ENCODE measurements at regions not wholly inside any gene's neighbourhood (a gene's known extent, or its start where the extent isn't known, plus 50 kb on each side); places are given as distances from the start of the nearest gene placed in this dataset.
"Not testable (repeated sequence)": the region's sequence is repeated elsewhere in the genome, so short reads cannot be mapped to it uniquely, and the experiment has no call there.

DNA sequence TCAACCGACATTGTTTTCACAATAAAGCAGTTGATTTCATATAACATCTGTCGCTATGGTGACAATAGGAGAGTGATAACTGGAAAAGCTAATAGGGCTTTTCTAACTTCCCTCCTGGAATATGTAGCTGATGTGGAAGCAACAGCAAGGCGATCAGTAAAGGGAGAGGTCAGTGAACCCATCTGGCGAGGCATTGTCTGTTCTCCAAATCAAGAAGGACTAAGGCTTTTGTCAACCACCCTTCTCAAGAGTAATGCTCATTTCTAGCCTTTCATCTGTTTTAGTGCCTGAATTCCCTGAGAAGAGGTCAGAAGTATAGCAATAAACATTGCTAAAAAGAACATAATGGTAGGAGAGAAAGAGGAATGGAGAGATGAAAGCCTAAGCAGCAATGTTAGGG, 201.3 kb downstream of the AKAP7 start:
- intact Hi-C loops (cut with DNase I) = no loop called here
- DNase-seq (no peak), ATAC-seq (ENCODE audit: poor library complexity) (no peak)

DNA sequence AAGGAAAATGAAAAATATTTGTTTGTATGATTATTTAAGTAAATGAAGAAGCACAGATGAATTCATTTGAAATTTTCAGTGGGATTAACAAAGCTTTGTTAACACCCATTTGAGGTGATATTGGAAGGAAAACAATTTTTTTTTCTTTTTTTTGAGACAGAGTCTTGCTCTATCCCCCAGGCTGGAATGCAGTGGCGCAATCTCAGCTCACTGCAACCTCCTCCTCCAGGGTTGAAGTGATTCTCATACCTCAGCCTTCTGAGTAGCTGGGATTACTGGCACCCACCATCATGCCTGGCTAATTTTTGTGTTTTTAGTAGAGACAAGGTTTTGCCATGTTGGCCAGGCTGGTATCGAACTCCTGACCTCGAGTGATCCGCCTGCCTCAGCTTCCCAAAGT, 211.6 kb downstream of the AKAP7 start:
- DNase-seq; intact Hi-C loops (cut with DNase I); ATAC-seq (ENCODE audit: poor library complexity): not testable (repeated sequence)

DNA sequence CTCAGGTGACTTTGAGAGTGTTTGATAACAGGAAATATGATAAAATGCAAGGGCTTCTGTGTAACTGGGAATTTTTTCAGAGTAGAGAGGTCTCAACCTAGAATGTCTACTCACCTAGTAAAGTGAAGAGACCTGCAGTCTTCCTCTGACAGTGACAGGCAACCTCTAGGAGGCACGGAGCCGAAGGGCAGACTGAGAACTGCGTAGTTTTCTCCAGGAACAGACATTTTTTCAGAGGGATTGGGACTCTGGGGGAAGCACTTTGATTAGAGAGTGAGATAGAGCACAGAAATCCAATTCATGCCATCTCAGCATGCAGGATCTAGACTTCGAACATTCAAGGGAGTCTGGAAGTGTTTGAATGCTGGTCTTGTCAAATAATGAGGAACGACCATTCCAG, 213.3 kb downstream of the AKAP7 start:
- intact Hi-C loops (cut with DNase I) = no loop called here
- ATAC-seq (ENCODE audit: poor library complexity) (no peak), DNase-seq (no peak)

DNA sequence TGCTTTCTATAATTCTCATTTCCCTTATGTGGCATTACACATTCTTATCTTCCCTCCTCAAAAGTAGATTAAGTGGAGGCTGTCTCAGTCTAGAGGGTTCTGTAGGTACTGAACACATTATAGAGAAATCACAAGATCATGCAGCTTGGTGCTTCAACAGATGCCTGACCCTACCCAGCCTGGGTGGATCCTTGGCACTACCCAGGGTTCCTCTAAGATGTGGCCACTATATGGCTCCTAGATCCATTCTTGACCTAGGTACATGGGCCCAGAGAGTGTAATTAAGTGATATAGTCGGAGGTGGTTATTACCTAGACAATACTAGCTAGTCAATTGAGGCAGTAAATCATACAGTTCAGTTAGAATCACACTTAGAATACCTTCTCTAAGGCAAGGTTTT, 213.9 kb downstream of the AKAP7 start:
- intact Hi-C loops (cut with DNase I) = no loop called here
- DNase-seq (no peak), ATAC-seq (ENCODE audit: poor library complexity) (no peak)

DNA sequence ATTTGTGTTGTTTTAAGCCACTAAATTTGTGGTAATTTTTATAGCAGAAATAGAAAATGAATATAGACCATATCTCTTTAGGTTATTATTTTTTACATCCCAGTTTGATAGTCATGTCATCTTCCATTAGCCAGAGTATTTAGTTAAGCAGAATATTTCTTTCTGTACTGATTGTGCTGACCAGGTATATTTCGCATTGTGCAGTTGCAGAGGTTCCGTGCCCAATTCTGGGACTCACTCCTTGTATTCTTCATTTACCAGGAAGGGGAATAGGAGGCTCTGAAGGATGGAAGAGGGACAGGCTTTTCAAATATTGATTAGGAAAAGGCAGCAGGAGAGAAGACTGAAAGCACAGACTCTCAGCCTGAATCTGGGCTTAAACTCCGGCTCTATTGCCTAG, 217.8 kb downstream of the AKAP7 start:
- DNase-seq (no peak), ATAC-seq (ENCODE audit: poor library complexity) (no peak)
- intact Hi-C loops (cut with DNase I) = no loop called here

DNA sequence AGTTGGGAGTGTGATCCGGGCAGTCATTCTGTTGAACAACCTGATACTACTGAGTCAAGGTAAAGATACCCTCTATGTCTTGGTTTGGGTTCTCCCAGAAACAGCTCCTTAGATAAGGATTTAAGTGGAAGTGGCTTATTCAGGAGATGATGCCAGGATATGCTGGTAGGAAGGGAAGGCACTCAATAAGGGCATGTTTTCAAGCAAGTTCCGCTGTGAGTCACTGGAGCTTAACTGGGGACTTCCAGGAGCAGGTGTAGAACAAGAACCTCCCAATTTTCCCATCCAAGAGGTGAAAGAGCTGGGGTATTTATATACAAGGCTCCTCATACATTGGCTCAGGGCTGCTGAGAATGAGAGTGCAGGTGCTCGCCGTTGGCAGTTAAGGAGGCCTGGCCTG, 218.6 kb downstream of the AKAP7 start:
- ATAC-seq (ENCODE audit: poor library complexity) (no peak), DNase-seq (no peak)
- intact Hi-C loops (cut with DNase I) = no loop called here

DNA sequence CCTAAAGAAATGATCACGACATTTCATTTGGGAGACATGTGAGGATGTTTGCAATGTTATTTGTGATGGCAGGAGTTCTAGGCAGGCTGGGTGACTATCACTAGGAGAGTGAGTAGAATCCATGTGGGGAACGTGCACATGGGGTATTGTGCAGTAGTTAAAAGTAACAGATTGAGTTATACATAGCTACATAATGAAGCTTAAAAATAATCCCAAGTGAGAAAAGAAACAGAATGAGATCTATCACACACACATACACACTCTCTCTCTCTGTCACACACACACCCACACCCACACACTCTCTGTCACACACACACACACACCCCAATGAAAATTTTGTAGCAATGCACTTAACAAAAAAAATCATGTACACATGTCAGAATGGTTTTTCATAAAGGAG, 218.7 kb upstream of the ARG1 start:
- no peak for DNase-seq
- no peak for ATAC-seq (ENCODE audit: poor library complexity)
- intact Hi-C loops (cut with DNase I) = no loop called here

DNA sequence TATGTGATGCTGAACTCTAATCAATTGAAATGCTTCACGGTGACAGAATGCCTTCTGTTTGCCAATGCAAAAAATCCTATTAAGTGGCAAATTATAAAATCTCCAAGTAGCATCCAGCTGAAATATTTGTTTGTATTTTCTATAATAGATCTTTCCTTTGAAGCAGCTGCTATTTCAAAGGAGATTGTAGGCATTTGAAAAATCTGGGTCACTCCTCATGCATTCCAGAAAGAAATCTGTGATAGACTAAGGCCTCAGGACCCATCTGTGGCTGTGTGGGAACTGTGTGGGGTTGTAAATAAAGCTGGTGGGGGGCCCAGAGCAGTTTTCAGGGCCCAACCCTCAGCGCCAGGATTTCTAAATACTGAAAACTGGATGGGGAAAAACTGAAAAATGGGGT, 216.9 kb upstream of the ARG1 start:
- intact Hi-C loops (cut with DNase I) = no loop called here
- DNase-seq (no peak), ATAC-seq (ENCODE audit: poor library complexity) (no peak)

DNA sequence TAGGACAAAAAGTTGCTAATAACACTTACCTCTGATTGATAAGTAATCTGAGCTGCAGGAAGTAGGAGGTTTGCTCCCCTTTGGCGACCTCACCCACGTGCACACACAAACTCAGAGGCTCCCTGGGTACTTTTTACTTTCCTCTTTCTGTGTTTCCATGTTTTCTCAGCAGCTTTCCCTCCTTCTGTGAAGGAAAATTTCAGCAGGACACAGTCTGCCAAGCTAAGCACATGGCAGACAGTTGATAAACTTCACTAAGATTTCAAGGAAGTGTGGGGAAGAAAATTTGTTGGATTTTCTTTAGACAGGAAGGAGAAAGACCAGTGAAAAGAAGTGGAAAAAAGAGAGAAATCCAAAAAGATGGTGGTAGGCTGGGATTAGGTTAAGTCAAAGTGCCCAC, 215.5 kb upstream of the ARG1 start:
- DNase-seq (no peak), ATAC-seq (ENCODE audit: poor library complexity) (no peak)
- intact Hi-C loops (cut with DNase I) = no loop called here

DNA sequence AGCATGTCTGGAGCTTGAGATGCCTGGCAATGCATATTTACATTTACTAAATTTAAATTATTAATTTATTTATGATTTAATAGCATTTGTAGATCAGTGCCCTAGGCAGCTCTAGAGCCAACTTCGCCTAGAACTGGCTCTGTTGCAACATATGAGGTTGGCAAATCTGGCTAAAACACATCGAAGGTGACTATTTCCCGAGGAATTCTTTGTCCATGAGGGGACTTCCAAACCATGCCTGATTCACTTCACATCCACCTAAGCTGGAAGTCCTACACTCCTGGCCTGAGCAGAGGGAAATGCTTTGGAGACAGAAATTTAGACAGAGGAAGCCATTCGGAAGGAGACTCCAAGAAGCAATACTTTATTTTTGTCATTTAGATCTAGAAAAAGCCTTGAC, 211.0 kb upstream of the ARG1 start:
- DNase-seq (no peak), ATAC-seq (ENCODE audit: poor library complexity) (no peak)
- intact Hi-C loops (cut with DNase I) = no loop called here

DNA sequence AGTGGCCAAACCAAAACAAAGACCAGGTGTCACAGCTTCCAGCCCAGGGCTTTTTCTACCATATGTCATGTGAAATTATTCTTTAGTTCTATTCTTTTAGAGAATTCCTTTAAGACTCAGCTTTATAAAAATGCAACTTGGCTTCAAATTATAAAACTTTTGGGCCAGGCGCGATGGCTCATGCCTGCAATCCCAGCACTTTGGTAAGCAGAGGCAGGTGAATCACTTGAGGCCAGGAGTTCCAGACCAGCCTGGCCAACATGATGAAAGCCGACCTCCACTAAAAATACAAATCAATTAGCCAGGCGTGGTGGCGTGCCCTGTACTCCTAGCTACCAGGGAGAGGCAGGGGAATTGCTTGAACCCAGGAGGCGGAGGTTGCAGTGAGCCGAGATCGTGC, 210.3 kb upstream of the ARG1 start:
- ATAC-seq (ENCODE audit: poor library complexity) = no peak
- no peak for DNase-seq
- intact Hi-C loops (cut with DNase I) = no loop called here

DNA sequence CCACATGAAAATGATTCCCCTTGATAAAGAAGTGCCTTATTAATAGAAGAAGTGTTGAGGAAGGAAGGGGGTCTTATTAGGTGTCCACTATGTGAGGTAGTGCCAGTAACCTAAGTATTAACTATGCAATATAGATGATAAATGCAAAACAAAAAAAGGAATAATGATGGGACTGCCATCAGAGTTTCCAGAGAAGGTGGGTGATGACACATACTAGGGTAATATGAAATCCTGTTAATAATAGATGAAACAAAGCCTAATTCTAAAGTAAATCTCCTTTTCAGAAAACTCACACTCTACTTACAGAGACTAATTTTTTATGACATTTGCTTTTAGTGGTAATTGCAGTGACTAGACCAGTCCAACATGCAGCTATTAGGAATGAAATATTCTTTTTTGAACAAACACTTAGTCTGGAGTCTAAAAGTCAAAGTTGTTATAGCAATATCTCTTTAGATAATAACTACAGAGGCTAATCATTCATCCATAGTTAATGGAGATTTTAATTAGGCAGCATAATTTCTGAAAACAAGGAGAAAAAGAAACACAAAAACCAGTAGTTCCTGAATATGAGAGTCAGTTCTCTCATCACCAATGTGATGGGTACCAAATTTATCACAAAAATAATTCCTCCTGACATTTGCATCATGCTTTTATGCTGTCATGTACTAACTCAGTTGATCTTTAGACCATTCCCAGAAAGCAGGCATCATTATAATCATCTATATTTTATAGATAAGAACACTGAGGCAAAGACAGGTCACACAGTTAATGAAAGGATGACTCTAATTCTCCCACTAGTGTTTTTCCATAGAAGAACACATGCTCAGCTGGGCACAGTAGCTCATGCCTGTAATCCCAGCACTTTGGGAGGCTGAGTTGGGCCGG, 208.8 kb upstream of the ARG1 start:
- intact Hi-C loops (cut with DNase I) = no loop called here
- ATAC-seq (ENCODE audit: poor library complexity) (no peak), DNase-seq (no peak)

DNA sequence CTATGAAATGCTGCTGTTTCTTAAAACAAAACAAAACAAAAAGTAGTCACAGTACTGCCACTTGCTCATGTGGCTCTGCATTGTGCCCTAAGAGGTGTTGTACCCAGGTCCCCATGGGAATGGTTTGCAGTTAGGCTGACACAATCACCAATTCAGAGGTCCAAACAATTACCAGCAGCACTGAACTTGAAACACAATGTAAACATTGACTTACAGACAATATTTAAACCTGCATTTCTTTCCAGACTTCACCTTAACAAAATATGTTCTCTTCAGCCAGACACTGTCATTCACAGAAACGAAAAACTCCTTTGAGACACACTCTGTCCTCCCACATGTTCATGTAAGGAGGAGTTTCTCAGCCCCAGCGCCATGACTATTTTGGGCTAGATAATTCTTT, 206.8 kb upstream of the ARG1 start:
- DNase-seq (no peak), ATAC-seq (ENCODE audit: poor library complexity) (no peak)
- intact Hi-C loops (cut with DNase I) = no loop called here

DNA sequence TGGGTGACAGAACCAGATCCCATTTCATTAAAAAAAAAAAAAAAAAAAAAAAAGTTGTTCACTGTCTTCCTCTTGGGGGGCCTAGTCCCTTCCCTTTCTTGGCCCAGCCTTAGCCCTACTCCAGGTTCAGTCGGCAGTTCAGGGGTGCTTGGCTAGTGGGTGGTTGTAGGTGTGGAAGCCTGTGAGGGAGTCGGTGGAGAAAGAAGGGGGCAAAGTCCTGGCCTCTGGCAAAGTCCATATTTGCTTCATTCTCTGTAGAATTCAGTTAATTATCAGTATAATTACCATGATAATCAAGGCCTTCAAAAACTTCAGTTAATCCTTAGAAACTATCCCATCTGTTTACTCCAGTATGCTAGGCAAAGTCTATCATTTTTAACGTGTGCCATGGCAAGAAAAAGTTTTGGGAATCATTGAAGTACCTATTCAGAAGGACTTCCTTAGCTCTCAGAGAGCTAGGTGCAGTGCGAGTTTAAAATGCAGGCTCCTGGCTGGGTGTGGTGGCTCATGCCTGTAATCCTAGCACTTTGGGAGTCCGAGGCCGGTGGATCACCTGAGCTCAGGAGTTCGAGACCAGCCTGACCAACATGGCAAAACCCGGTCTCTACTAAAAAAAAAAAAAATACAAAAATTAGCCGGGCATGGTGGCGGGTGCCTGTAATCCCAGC, 205.7 kb upstream of the ARG1 start:
- ATAC-seq (ENCODE audit: poor library complexity) = no peak
- no peak for DNase-seq
- intact Hi-C loops (cut with DNase I) = no loop called here

DNA sequence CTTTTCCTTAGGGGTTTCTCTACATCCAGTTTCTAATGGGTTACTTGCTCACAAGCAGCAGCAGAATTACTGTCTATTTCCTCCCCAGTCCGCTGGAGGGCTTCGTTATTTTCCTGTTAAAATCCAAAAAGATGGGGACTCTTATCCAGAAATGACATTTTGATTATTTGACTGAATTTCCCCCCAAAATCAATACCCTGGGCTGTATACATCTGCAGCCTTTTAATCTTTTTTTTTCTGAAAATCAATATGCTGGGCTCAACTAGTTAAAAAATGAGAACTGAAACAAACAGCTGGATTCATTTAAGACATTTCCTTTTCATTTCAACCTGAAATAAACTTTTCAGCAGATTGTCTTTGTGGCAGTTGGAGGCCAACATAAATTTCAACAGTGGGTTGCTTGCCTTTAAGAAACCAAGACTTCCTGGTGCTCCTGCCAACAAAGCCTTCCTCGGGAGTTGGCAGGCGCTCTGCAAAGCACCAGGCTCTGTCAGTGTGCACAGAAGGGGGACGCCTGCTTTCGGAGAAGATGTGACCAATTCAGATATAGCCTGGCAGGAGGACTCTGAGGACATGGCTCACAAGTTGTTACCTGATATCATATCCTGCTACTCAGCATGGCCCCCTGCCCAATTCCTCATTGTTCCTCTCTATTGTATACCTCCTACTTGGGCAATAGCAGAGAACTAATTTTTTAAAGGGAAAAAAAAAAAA, 204.7 kb upstream of the ARG1 start:
- ATAC-seq (ENCODE audit: poor library complexity) = peak; percentile 82
- intact Hi-C loops (cut with DNase I) = no loop called here
- peak; percentile 71 for DNase-seq

DNA sequence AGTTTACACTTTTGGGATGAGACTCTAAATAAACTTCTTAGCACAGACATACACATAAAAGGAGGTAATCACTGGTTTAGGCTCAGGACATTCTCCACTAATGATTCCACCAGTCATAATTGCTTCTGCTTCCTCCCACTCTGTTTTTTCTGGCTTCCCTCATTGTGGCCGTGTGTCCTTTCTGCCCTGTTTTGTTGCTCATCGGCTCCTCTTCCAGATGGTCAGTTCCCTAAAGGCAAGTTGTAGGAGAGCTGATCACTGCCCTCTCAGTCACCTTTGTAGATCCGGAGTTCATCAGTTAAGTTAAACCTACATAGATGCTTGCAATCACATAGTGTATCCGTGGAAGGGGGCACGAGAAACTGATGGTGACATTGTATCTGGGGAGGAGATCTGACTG, 200.5 kb upstream of the ARG1 start:
- DNase-seq (no peak), ATAC-seq (ENCODE audit: poor library complexity) (no peak)
- intact Hi-C loops (cut with DNase I) = no loop called here

DNA sequence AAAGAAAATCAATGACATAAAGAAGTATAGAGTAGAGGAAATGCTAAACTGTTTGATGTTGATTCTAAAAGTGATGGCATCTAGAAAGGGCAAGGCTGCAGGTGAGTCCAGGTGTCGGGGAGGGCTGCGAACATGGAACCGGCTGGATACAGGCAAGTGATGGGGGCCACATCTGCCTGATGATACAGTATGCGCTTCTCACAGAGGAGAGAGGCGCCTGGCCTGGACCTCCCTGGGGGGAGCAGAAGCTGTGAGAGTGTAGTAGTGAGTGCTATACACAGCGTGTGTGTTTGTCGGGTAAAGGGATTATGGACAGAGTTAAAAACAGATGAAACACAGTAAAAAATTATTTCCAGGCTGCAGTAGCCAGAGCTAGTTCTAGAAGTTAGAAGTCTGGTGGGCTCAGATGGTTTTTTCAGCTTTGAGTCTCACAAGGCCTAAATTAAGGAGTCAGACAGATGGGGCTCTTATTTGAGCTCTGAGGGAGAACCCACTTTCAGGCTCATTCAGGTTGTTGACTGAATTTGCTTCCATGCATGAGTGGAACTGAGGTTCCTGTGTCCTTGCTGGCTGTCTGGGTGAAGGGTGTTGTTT, 195.8 kb upstream of the ARG1 start:
- ATAC-seq (ENCODE audit: poor library complexity) (no peak), DNase-seq (no peak)
- intact Hi-C loops (cut with DNase I) = no loop called here

DNA sequence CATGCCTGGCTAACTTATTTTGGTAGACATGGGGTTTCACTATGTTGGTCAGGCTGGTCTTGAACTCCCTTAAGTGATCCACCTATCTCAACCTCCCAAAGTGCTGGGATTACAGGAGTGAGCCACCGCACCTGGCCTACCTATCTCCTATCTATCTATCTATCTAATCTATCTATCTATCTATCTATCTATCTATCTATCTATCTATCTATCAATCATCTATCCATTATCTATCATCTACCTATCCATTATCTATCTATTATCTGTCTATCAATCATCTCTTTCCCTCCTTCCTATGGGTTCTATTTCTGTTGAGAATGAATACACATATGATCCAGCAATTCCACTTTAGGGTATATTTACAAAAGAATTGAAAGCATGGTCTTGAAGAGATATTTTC, 194.2 kb upstream of the ARG1 start:
- ATAC-seq (ENCODE audit: poor library complexity) (no peak), DNase-seq (no peak)
- intact Hi-C loops (cut with DNase I) = no loop called here

DNA sequence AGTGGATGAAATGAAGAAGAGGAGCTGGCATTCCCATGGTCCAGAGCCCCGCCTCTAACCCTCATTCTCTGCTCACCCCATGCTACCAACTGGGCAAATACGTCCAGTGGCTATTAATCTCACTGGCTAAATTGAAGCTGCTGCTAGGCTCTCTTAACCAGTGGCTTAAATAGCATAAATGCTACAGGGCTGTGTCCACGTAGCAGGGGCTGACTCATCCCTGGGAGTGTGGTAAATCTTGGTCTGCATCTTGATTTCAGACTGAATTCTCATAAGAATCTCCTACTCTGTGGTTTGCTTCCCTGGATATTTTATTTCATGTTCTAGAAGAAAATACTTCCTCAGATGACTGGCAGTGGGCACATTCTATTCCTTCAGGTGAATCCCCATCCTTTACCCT, 193.1 kb upstream of the ARG1 start:
- DNase-seq (no peak), ATAC-seq (ENCODE audit: poor library complexity) (no peak)
- intact Hi-C loops (cut with DNase I) = no loop called here
